DMS153 treated with DMSO at 0.1 percent for 48 hours (cell line): ENCODE measurements at regions not wholly inside any gene's neighbourhood (a gene's known extent, or its start where the extent isn't known, plus 50 kb on each side); places are given as distances from the start of the nearest gene placed in this dataset.
"Not testable (repeated sequence)": the region's sequence is repeated elsewhere in the genome, so short reads cannot be mapped to it uniquely, and the experiment has no call there.

Experiments
- DNase-seq: peaks from one replicate; lab custom pipeline; 2025; ENCODE audit not compliant: unreplicated experiment; lab: John Stamatoyannopoulos, UW

DNA sequence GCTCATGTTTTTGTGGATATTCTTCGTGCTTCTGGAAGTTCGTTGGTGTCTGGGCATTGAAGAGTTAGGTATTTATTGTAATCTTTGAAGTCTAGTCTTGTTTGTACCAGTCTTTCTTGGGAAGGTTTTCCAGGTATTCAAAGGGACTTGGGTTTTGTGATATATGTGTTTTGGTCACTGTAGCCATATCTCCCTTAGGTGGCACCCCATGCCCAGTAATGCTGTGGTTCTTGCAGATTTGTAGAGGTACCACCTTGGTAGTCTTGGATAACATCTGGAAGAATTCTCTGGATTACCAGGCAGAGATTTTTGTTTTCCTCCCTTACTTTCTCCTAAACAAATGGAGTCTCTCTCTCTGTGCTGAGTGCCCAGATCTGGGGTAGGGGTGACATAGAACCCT, 184.1 kb downstream of the TEX13C start:
- no peak for DNase-seq

DNA sequence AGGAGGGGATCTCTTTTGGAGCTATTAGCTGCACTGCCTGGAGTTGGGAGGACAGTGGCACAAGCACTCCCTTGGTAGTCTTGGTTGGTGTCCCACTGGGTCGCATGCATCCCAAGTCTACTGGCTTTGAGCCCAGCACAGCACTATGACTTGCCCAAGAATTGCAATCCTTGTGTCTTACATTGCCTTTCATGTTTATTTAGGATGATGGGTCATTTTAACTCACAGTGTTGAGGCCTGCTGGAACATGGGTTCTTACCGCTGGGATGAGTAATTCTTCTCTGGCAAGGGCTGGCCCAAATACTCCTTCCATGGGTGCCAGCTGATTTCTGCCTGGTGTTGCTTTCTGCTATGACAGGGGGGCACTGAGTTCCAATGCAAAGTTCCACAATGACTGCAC, 185.5 kb downstream of the TEX13C start:
- no peak for DNase-seq

DNA sequence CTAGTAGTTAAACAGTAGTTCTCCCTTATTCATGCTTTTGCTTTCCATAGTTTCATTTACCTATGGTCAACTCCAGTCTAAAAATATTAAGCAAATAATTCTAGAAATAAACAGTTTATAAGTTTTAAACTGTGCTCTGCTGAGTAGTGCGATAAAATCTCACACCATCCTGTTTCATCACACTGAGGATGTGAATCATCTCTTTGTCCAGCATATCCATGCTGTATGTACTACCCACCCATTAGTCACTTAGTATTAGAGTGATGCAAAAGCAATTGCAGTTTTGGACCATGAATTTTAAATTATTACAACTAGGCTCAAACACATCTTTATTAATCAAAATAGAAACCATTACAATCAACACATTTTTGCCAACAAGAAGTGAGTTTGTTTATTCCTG, 187.4 kb downstream of the TEX13C start:
- no peak for DNase-seq

DNA sequence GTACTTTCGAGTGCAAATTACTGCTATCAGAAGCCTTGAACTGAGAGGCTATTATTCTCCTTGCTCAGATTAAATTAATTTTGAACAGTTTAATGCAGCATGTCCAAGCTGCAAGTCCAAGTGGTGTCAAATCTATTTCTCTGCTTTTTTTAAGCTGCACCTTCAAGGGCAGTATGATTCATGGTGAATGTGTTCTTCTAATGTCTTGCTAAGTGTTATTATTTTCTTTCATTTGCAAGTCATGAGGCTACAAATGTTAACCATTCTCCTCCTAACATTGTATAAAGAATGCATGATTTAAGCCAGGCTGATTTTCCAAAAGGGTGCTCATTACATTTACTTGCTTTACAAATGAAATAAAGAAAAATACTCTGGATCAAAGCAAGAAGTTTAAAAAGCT, 200.4 kb downstream of the TEX13C start:
- DNase-seq: no peak

DNA sequence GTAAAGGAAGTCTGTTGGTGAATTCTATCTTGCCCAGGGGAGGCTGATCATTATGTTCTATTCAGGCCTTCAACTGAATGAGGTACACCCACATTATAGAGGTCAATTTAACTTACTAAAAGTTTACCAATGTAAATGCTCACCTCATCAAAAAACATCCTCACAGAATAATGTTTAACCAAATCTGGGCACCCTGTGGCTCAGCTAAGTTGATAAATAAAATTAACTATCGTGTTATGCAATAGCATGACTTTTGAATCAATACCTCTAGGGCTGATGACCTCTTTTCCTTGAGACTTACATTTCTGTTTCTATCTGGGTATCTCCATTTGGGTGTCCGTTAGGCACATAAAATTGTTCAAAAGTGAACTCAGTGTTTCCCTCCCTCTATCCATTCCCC, 203.1 kb downstream of the TEX13C start:
- DNase-seq: no peak

DNA sequence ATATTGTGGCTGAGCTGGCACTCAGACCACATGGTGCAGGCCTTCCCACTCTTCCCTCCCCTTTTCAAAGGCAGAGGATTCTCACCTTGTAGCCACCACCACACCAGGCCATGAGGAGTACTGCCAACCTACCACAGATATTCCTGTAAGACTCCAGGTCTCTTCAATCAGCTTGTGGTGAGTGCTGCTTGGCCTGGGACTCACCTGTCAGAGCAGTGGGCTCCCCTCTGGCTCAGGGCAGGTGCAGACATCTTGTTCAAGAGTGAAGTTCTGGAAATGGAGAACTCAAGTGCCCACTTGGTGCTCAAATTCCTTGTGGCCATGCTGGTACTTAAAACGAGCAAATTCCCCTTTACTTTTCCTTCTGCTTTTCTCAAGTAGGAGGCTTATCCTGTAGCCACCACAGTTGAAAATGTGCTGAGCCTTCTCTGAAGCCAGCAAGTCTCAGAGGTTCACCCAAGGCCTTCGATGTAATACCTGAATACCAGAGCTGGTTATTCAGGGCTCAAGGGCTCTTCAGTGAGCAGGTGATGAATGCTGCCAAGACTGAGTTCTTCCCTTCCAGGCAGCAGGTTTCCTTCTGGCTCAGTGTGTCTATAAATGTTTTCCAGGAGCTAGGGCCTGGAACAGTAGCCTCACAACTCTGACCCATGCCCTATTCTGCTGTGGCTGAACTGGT, 212.9 kb downstream of the TEX13C start:
- no peak for DNase-seq

DNA sequence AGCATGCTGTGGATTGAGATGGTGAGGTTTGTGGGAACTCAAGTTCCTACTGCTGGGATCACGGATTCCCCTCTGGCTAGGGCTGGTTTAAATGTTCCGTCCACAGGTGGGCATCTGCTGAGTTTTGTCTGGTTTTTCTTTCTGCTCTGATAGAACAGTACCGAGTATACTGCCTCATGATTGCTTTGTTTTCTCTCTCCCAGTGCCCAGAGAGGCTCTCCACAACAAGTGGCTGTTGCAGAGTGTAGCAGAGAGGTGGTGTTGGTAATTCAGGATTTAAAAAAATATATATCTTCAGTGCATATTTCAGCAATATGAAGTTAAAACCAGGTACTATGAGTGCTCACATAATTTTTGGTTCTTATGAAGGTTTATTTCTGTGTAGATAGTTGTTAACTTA, 213.7 kb downstream of the TEX13C start:
- no peak for DNase-seq

DNA sequence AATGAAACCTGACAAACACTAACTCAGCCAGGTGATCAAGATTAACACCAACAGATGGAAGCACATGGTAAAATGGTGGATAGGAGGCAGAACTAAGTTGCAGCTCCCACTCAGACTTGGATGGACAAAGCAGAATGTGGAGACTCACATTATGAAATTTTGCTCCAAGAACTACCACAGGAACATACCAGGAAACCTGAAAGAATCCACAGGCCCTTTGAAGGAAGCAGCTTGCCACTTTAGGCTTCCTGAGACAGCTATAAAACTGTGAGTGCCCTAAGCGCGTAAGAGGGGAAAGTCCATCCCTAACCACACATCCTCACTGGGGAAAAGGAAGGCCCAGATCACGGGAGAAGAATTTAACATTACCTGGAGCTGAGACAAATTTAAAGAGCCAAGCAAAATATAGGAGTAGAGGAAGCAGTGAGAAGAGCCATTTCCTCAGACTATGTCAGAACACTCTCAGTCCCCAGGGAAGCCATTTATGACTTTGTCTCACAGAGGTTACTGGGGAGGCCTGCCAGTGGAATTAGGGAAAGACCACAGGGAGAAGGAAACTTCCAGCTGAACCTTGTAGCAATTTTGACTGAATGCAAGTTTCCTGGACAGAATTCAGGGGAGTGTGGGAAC, 224.5 kb downstream of the TEX13C start:
- DNase-seq: no peak

DNA sequence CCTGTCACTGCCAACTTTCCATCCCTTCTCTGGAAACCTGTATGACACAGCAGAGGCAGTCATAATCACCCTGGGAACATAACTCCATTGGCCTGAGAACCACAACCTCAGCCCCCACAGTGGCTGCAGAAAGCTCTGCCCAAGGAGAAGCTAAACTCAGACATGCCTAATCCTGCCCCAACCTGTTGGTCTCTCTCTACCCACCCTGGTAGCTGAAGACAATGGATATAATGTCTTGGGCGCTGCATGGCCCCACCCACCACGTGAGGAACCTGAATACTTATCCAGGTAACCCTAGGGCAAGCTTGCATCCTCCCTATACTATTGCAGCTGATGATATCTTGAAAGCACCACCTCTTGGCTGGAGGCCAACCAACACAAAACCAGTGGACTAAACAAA, 225.2 kb downstream of the TEX13C start:
- DNase-seq: no peak

DNA sequence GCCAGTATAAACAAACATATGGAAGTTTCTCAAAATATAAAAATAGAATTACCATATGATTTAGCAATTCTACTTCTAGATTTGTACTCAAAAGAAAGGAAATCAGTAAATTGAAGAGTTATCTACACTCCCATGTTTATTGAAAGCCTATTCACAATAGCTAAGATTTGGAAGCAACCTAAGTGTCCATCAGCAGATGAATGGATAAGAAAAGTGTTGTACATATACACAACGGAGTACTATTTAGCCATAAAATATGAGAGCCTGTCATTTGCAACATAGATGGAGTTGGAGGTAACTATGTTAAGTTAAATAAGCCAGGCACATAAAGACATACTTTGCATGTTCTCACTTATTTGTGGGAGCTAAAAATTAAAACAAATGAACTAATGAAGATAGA, 257.8 kb downstream of the TEX13C start:
- no peak for DNase-seq

DNA sequence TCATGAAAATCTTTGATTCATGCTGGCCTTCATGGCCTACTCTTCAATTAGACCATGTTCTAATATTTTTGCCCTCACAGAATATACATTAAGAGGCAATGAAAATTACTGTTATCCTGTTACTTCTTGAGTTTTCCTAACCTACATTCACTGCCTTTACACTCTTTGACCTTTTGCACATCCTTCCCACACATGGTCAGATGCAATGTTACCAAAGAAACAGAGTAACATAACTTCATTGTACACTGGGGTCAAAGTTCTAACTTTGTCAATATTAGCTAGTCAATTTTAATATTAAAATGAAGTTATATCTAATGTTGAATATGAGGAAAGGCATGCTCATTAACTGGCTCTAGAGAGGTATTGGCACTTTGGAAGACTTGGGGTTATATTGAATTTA, 284.8 kb downstream of the TEX13C start:
- DNase-seq: no peak

DNA sequence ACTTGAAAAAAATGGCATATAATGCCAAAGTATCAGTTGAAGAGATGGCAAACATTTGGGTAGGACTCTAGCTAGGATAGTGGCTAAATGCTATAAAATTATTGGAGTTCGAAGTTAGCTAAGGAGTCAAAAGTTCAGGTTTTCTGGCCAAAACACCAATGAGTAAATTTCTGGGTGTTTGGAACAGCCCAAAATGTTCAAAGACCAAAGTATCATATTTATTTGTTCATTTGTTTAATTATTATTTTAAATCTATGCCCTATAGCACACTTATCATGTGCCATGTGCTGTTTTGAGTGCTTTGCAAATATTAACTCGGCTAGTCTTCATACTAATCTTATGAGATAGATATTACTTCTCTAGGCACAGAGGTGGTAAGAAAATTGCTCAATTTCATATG, 285.5 kb downstream of the TEX13C start:
- no peak for DNase-seq

DNA sequence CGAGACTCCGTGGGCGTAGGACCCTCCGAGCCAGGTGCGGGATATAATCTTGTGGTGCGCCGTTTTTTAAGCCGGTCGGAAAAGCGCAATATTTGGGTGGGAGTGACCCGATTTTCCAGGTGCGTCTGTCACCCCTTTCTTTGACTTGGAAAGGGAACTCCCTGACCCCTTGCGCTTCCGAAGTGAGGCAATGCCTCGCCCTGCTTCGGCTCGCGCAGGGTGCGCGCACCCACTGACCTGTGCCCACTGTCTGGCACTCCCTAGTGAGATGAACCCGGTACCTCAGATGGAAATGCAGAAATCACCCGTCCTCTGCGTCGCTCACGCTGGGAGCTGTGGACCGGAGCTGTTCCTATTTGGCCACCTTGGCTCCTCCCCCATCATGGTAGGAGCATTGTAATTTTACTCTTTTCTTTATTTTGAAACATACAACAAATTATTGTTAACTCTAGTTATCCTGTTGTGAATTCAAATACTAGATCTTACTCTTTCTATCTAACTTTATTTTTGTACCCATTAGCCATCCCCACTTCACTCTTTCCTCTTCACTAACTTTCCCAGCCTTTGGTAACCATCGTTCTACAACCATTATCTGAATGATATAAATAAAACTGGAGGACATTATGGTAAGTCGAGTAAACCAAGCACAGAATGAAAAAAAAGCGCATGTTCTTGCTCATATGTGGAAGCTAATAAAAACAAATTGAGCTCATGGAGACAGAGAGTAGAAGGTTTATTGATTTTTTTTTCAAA, 295.1 kb downstream of the TEX13C start:
- not testable (repeated sequence) for DNase-seq

DNA sequence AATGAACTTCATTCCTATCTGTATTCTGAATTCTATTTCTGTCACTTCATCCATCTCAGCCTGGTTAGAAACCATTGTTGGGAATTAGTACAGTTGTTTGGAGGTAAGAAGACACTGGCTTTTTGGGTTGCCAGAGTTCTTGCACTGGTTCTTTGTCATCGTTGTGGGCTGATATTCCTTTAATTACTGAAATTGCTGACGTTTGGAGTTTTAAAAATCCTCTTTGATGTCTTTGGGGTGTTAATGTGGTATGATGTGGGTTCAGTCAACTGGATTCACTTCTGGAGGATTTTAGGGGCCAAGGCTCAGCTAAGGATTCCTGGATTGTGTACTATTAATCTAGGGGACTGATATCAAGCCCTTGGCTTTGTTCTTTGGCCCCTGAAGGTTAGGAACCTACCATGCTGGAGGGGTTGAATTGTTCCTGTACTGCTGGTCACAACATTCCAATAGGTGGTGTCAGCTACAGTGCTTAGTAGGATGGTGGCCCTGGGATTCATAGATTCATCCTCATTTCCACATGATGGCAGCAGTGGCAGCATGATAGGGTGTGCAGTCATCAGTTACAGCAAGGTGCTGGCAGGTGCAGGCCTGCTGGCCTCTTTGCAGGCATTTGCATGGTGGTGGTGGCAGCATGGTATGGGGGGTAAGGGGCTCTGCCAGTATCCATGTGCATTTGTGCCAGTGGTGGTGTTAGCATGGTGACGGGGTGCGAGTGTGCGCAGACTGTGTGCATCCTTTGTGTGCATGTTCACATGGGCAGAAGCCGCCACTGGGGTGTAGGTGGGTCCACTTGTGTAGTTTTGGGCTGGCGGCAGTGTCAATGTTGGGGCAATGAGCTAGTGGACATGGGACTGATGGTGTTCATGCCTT, 301.3 kb downstream of the TEX13C start:
- DNase-seq: no peak

DNA sequence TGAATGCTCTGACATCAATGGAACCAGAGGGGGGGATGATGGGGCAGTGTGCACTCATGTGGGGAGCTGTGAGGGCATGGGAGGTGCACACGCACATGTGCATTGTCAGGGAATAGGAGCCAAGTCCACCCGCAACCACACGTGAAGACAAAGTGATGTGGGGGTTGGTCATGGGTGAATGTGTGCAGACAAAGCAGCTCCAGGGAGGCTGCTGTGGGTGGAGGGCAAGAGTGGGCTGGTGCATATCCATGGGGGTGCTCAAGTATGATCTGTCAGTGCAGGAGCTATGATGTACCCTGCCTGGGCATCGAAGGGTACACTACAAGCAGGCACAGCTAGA, 301.9 kb downstream of the TEX13C start:
- no peak for DNase-seq

DNA sequence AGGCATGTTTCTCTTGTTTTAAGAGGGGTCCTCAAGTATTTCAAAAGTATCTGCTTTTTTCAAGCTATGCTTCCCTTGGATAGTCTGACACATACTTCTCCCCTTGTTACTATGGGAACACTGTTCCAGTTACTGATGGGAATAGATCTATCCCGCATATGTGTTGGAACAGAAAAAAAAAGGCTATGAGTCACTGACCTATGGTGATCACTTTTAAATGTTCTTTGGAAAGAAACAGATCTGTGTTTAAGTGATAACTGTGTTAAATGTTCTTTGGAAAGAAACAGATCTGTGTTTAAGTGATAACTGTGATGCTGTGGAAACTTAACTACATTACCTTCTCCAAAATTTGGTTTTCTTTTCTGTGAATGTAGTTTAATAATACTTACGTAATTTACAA, 303.2 kb downstream of the TEX13C start:
- DNase-seq: no peak

DNA sequence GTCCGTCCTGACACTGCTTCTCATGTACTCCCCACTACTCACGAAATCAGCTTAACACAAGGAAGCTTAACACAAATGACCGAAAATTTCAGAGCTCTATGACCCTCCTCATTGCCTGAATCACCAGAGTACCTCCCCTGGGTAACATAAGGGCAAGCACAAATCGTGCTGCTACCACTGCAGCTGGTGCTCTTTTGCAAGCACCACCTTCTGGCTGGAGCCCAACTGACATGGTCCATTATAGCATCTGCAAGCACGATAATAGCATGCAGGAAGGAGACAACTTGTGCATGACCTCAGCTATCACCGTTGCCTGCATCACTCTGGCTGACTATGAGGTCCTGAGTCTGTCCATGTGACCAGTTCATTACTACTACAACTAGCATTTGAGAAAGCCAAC, 308.0 kb downstream of the TEX13C start:
- DNase-seq: no peak

DNA sequence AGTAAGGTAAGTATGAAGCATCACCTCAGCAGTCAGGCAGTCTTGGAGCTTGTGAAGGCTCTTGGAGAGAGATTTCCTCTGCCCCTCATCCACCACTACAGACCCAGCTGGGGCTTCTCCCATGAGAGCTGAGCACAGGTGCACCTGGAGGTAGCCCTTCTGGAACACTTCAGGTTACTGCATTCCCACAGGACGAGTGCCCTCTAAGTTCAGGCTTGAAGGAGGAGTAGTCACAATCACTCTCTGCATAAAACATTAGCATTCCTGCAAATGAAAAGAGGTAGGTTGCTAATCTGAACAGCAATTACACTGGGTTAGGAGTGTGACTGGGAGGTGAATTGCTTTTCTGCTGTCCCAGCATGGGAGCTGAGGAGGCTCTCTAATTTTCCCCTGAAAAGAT, 308.8 kb downstream of the TEX13C start:
- no peak for DNase-seq

DNA sequence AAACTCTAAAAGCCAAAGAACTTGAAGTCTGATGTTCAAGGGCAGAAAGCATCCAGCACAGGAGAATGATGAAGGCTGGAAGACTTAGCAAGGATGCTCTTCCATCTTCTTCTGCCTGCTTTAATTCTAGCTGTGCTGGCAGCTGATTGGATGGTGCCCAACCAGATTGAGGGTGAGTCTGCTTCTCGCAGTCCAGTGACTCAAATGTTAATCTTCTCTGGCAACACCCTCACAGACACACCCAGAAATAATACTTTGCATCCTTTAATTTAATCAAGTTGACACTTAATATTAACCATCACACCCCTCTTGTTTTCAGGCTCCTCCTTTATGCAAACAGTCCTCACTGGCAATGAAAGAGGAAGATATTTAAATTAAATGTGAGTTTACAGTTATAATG, 321.7 kb downstream of the TEX13C start:
- DNase-seq: no peak

DNA sequence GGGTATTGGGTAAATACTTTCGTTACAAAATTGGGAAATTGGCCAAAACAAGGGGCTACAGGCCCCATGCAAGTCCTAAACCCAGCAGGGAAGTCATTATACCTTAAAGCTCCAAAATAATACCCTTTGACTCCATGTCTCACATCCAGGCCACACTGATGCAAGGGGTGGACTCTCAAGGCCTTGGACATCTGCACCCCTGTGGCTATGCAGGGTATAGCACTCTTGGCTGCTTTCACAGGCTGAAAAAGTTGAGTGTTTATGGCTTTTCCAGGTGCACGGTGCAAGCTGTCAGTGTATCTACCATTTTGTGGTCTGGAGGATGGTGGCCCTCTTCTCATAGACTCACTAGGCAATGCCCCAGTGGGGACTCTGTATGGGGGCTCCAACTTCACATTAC, 326.5 kb downstream of the TEX13C start:
- no peak for DNase-seq

DNA sequence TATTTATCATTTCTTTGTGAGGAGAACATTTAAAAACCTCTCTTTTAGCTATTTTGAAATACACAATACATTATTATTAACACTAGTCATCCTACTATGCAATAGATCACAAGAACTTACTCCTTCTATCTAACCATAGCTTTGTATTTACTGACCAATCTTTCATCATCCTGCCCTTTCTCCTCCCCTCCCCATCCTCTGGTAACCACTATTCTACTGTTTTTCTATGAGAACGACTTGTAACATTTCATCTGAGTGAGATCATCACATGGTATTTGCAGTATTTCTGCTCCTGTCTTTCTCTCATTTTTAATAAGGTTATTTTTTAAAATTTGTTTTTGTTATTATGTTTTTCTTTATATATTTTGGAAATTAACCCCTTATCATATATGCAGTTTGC, 331.8 kb downstream of the TEX13C start:
- no peak for DNase-seq

DNA sequence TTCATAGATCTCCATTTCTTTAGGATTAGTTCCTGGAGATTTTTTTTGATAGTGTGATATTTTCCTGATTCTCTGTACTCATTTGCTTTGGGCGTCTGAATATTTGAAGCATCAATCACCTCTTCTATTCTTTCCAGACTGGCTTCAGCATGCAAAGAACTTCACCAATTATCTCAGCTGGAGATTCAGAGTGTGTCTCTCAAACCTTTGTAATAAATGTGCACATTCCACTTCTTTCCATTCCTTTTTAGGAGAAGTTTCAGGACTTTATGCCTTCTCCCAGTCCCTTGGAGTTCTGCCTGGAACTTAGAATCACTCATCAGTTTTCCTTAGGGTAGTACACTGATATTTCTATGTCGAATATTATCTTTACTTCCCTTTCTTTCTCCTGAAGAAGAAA, 334.8 kb downstream of the TEX13C start:
- no peak for DNase-seq
